GM23338 (cell line): ENCODE measurements at regions not wholly inside any gene's neighbourhood (a gene's known extent, or its start where the extent isn't known, plus 50 kb on each side); places are given as distances from the start of the nearest gene placed in this dataset.

Experiments used
- ATAC-seq: fragments of 200-7000 bp; cut with Tn5 transposase; 3 replicates; pipeline ENCODE4 v1.9.1; 2020
- DNase-seq: peaks from one replicate; pipeline ENCODE4 v3.0.0-alpha.2; 2015; ENCODE audit warnings: low spot score
- H2AFZ ChIP-seq: fragments of 200-600 bp; sonication (generic); 2 replicates; pipeline ENCODE4 v1.8.0; 2016; ENCODE audit warnings: antibody characterized with exemption, mild to moderate bottlenecking, moderate library complexity
- H3F3A ChIP-seq: fragments of 200-600 bp; sonication (generic); replicated peaks from 2 replicates; pipeline ENCODE4 v1.8.0; 2017; ENCODE audit warnings: antibody characterized with exemption, mixed run types, low read depth
- H3K27ac ChIP-seq: fragments of 200-600 bp; sonication (generic); 2 replicates; pipeline ENCODE4 v1.6.1; 2016; ENCODE audit warnings: low read depth
- H3K27me3 ChIP-seq: fragments of 200-600 bp; sonication (generic); 2 replicates; pipeline ENCODE4 v1.8.0; 2016; ENCODE audit warnings: mild to moderate bottlenecking, mixed run types, moderate library complexity; ENCODE audit not compliant: insufficient read depth
- H3K36me3 ChIP-seq: fragments of 200-600 bp; sonication (generic); 2 replicates; pipeline ENCODE4 v1.8.0; 2016; ENCODE audit warnings: mild to moderate bottlenecking; ENCODE audit not compliant: insufficient read depth
- H3K4me1 ChIP-seq: fragments of 200-600 bp; sonication (generic); 2 replicates; pipeline ENCODE4 v1.8.0; 2016; ENCODE audit warnings: mild to moderate bottlenecking, moderate library complexity; ENCODE audit not compliant: insufficient read depth
- H3K4me2 ChIP-seq: fragments of 200-600 bp; sonication (generic); 2 replicates; pipeline ENCODE4 v1.7.1; 2017; ENCODE audit warnings: mixed run types
- H3K4me3 ChIP-seq: fragments of 200-600 bp; sonication (generic); 2 replicates; pipeline ENCODE4 v1.6.1; 2016; ENCODE audit warnings: mixed run types
- H3K79me2 ChIP-seq: fragments of 200-600 bp; sonication (generic); replicated peaks from 2 replicates; pipeline ENCODE4 v1.8.0; 2017; ENCODE audit warnings: mild to moderate bottlenecking; ENCODE audit not compliant: insufficient read depth
- H3K9me2 ChIP-seq: fragments of 200-600 bp; sonication (generic); 2 replicates; pipeline ENCODE4 v1.8.0; 2017; ENCODE audit not compliant: insufficient read depth
- H4K20me1 ChIP-seq: fragments of 200-600 bp; sonication (generic); replicated peaks from 2 replicates; pipeline ENCODE4 v1.8.0; 2017; ENCODE audit warnings: mild to moderate bottlenecking; ENCODE audit not compliant: insufficient read depth
- H3K27ac Mint-ChIP-seq: 2 replicates; pipeline ENCODE4 v1.8.0; 2020; ENCODE audit warnings: inconsistent platforms, mild to moderate bottlenecking, moderate library complexity, mixed read lengths
- H3K27me3 Mint-ChIP-seq: 3 replicates; pipeline ENCODE4 v1.8.0; 2022; ENCODE audit warnings: low read depth, mild to moderate bottlenecking, moderate library complexity, mixed read lengths, inconsistent platforms; ENCODE audit not compliant: insufficient read depth, poor library complexity
- H3K36me3 Mint-ChIP-seq: 3 replicates; pipeline ENCODE4 v1.8.0; 2021; ENCODE audit warnings: low read depth, mild to moderate bottlenecking, inconsistent platforms, moderate library complexity, mixed read lengths
- H3K4me1 Mint-ChIP-seq: 3 replicates; pipeline ENCODE4 v1.8.0; 2020; ENCODE audit warnings: mild to moderate bottlenecking, inconsistent platforms, mixed read lengths
- H3K4me3 Mint-ChIP-seq: 3 replicates; pipeline ENCODE4 v1.8.0; 2021; ENCODE audit warnings: moderate library complexity, mild to moderate bottlenecking, inconsistent platforms, mixed read lengths
- H3K9me3 Mint-ChIP-seq: 3 replicates; pipeline ENCODE4 v1.8.0; 2020; ENCODE audit warnings: moderate library complexity, mild to moderate bottlenecking, inconsistent platforms, mixed read lengths
- CREB1 ChIP-seq: fragments of 250-450 bp; sonication (Bioruptor Pico); IDR thresholded peaks from 2 replicates; pipeline ENCODE4 v1.5.0; 2020; ENCODE audit warnings: low read depth, mild to moderate bottlenecking, moderate library complexity
- CTCF ChIP-seq, 2 experiments: fragments of 200-600 bp in 1 of 2; sonication (generic) in 1 of 2; conservative IDR thresholded peaks; 2 replicates each; pipeline versions ENCODE4 v1.5.1 to v1.6.1; 2016 to 2017; ENCODE audit warnings: antibody characterized with exemption in 2 of 2, low read depth in 2 of 2, mild to moderate bottlenecking in 2 of 2, moderate library complexity in 1 of 2
- EZH2 ChIP-seq: fragments of 200-600 bp; sonication (generic); IDR thresholded peaks from one replicate; pipeline ENCODE4 v1.8.0; 2017; ENCODE audit warnings: antibody characterized with exemption, mild to moderate bottlenecking, low read depth; ENCODE audit not compliant: unreplicated experiment
- EZH2phosphoT487 ChIP-seq: fragments of 200-600 bp; sonication (generic); IDR thresholded peaks from one replicate; pipeline ENCODE4 v1.8.1; 2018; ENCODE audit warnings: antibody characterized with exemption; ENCODE audit not compliant: unreplicated experiment
- JUNB ChIP-seq: IDR thresholded peaks from one replicate; pipeline ENCODE4 v1.6.1; 2016; ENCODE audit warnings: antibody characterized with exemption; ENCODE audit not compliant: unreplicated experiment
- NANOG ChIP-seq: IDR thresholded peaks from 2 replicates; pipeline ENCODE4 v1.6.1; 2016; ENCODE audit warnings: antibody characterized with exemption, borderline replicate concordance
- POLR2AphosphoS5 ChIP-seq: IDR thresholded peaks from 2 replicates; pipeline ENCODE4 v1.6.1; 2016; ENCODE audit warnings: antibody characterized with exemption, low read depth
- STAT1 ChIP-seq: IDR thresholded peaks from one replicate; pipeline ENCODE4 v1.6.1; 2016; ENCODE audit warnings: antibody characterized with exemption; ENCODE audit not compliant: unreplicated experiment
- ZNF114 ChIP-seq: fragments of 250-450 bp; sonication (Bioruptor Pico); IDR thresholded peaks from 2 replicates; pipeline ENCODE4 v1.5.0; 2020; ENCODE audit warnings: mild to moderate bottlenecking, moderate library complexity
- ZNF331 ChIP-seq: fragments of 250-450 bp; sonication (Bioruptor Pico); IDR thresholded peaks from 2 replicates; pipeline ENCODE4 v1.5.0; 2020; ENCODE audit warnings: low read depth, mild to moderate bottlenecking, moderate library complexity
- TF ChIP-seq, protein P1 (sequence below): IDR thresholded peaks from one replicate; pipeline ENCODE4 v1.6.1; 2018; ENCODE audit warnings: antibody characterized with exemption; ENCODE audit not compliant: unreplicated experiment
- TF ChIP-seq, protein P2 (sequence below): IDR thresholded peaks from 2 replicates; pipeline ENCODE4 v1.6.1; 2016; ENCODE audit warnings: antibody characterized with exemption
- TF ChIP-seq, protein P3 (sequence below): fragments of 250-450 bp; sonication (Bioruptor Pico); IDR thresholded peaks from 2 replicates; pipeline ENCODE4 v1.5.0; 2020; ENCODE audit warnings: mild to moderate bottlenecking, moderate library complexity

DNA sequence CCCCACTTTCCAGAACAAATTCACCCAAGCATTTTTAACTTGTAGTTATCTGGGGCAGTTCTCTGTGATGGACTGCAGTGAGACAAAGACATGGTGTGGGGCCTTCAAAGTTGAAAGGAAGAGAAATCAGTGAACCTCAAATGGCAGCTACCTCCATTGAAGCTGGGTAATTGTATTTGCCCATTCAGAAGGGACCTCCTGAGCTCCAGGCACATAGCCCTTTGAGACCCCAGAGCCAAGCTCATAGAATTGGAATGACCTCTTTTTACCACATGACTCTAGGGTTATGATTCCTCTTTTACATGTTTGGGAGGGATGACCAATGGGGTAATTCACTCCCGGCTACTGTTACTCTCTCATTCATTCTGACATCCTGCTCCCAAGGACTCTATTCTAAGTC is 368.4 kb upstream of the ITGA1 start:
- no peak overlapping the region for H3K4me2 ChIP-seq
- no peaks in the 10 kb centered on the region for H3K4me1 ChIP-seq
- no peaks in the 10 kb centered on the region for H3F3A ChIP-seq
- H3K9me2 ChIP-seq, result no peaks in the 10 kb centered on the region
- H3K4me3 ChIP-seq, result no peak overlapping the region
- no peak for DNase-seq
- no peaks in the 10 kb centered on the region for H3K4me1 Mint-ChIP-seq
- H3K79me2 ChIP-seq, result no peaks in the 10 kb centered on the region
- H3K36me3 Mint-ChIP-seq, result no peaks in the 10 kb centered on the region
- no peaks in the 10 kb centered on the region for H3K27me3 ChIP-seq
- no peak overlapping the region for H2AFZ ChIP-seq
- TF ChIP-seq JUNB (no peak), EZH2phosphoT487 (no peak), ZNF331 (CRISPR knock-in tag) (no peak), NANOG (no peak), CTCF (conservative IDR thresholded peaks at IDR 0.05; ENCODE audit: low read depth in 2 of 2) (no peak), ZNF114 (CRISPR knock-in tag) (no peak), CREB1 (no peak), STAT1 (no peak), POLR2AphosphoS5 (no peak), EZH2 (no peak)
- TF ChIP-seq, protein P1, sequence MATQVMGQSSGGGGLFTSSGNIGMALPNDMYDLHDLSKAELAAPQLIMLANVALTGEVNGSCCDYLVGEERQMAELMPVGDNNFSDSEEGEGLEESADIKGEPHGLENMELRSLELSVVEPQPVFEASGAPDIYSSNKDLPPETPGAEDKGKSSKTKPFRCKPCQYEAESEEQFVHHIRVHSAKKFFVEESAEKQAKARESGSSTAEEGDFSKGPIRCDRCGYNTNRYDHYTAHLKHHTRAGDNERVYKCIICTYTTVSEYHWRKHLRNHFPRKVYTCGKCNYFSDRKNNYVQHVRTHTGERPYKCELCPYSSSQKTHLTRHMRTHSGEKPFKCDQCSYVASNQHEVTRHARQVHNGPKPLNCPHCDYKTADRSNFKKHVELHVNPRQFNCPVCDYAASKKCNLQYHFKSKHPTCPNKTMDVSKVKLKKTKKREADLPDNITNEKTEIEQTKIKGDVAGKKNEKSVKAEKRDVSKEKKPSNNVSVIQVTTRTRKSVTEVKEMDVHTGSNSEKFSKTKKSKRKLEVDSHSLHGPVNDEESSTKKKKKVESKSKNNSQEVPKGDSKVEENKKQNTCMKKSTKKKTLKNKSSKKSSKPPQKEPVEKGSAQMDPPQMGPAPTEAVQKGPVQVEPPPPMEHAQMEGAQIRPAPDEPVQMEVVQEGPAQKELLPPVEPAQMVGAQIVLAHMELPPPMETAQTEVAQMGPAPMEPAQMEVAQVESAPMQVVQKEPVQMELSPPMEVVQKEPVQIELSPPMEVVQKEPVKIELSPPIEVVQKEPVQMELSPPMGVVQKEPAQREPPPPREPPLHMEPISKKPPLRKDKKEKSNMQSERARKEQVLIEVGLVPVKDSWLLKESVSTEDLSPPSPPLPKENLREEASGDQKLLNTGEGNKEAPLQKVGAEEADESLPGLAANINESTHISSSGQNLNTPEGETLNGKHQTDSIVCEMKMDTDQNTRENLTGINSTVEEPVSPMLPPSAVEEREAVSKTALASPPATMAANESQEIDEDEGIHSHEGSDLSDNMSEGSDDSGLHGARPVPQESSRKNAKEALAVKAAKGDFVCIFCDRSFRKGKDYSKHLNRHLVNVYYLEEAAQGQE, result no peak
- TF ChIP-seq, protein P2, sequence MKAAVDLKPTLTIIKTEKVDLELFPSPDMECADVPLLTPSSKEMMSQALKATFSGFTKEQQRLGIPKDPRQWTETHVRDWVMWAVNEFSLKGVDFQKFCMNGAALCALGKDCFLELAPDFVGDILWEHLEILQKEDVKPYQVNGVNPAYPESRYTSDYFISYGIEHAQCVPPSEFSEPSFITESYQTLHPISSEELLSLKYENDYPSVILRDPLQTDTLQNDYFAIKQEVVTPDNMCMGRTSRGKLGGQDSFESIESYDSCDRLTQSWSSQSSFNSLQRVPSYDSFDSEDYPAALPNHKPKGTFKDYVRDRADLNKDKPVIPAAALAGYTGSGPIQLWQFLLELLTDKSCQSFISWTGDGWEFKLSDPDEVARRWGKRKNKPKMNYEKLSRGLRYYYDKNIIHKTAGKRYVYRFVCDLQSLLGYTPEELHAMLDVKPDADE, result no peak
- TF ChIP-seq, protein P3, sequence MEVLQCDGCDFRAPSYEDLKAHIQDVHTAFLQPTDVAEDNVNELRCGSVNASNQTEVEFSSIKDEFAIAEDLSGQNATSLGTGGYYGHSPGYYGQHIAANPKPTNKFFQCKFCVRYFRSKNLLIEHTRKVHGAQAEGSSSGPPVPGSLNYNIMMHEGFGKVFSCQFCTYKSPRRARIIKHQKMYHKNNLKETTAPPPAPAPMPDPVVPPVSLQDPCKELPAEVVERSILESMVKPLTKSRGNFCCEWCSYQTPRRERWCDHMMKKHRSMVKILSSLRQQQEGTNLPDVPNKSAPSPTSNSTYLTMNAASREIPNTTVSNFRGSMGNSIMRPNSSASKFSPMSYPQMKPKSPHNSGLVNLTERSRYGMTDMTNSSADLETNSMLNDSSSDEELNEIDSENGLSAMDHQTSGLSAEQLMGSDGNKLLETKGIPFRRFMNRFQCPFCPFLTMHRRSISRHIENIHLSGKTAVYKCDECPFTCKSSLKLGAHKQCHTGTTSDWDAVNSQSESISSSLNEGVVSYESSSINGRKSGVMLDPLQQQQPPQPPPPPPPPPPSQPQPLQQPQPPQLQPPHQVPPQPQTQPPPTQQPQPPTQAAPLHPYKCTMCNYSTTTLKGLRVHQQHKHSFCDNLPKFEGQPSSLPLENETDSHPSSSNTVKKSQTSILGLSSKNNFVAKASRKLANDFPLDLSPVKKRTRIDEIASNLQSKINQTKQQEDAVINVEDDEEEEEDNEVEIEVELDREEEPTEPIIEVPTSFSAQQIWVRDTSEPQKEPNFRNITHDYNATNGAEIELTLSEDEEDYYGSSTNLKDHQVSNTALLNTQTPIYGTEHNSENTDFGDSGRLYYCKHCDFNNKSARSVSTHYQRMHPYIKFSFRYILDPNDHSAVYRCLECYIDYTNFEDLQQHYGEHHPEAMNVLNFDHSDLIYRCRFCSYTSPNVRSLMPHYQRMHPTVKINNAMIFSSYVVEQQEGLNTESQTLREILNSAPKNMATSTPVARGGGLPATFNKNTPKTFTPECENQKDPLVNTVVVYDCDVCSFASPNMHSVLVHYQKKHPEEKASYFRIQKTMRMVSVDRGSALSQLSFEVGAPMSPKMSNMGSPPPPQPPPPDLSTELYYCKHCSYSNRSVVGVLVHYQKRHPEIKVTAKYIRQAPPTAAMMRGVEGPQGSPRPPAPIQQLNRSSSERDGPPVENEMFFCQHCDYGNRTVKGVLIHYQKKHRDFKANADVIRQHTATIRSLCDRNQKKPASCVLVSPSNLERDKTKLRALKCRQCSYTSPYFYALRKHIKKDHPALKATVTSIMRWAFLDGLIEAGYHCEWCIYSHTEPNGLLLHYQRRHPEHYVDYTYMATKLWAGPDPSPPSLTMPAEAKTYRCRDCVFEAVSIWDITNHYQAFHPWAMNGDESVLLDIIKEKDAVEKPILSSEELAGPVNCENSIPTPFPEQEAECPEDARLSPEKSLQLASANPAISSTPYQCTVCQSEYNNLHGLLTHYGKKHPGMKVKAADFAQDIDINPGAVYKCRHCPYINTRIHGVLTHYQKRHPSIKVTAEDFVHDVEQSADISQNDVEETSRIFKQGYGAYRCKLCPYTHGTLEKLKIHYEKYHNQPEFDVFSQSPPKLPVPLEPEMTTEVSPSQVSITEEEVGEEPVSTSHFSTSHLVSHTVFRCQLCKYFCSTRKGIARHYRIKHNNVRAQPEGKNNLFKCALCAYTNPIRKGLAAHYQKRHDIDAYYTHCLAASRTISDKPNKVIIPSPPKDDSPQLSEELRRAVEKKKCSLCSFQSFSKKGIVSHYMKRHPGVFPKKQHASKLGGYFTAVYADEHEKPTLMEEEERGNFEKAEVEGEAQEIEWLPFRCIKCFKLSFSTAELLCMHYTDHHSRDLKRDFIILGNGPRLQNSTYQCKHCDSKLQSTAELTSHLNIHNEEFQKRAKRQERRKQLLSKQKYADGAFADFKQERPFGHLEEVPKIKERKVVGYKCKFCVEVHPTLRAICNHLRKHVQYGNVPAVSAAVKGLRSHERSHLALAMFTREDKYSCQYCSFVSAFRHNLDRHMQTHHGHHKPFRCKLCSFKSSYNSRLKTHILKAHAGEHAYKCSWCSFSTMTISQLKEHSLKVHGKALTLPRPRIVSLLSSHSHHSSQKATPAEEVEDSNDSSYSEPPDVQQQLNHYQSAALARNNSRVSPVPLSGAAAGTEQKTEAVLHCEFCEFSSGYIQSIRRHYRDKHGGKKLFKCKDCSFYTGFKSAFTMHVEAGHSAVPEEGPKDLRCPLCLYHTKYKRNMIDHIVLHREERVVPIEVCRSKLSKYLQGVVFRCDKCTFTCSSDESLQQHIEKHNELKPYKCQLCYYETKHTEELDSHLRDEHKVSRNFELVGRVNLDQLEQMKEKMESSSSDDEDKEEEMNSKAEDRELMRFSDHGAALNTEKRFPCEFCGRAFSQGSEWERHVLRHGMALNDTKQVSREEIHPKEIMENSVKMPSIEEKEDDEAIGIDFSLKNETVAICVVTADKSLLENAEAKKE (CRISPR knock-in tag), result no peak
- no peak overlapping the region for H3K27ac ChIP-seq
- no peaks in the 10 kb centered on the region for H3K9me3 Mint-ChIP-seq
- no peaks in the 10 kb centered on the region for H3K36me3 ChIP-seq
- no peak overlapping the region for H3K4me3 Mint-ChIP-seq
- H3K27me3 Mint-ChIP-seq, result no peaks in the 10 kb centered on the region
- no peak for ATAC-seq
- no peak overlapping the region for H3K27ac Mint-ChIP-seq
- H4K20me1 ChIP-seq, result no peaks in the 10 kb centered on the region
